ENCODE measurements at regions not wholly inside any gene's neighbourhood (a gene's known extent, or its start where the extent isn't known, plus 50 kb on each side); places are given as distances from the start of the nearest gene placed in this dataset.

- no peak for DNase-seq (ENCODE audit: low read depth)
Measured at GRCh38 chr13:72230131-72230530, 363.1 kb upstream of the DACH1 start.

- DNase-seq (ENCODE audit: low read depth): no peak
Measured at GRCh38 chr13:72229067-72229466, 362.1 kb upstream of the DACH1 start.

- DNase-seq (ENCODE audit: low read depth): peak; percentile 75
Measured at GRCh38 chr13:72221276-72221962, 354.4 kb upstream of the DACH1 start.

GRCh38 chr13:72218966-72219365 is 352.0 kb upstream of the DACH1 start:
- DNase-seq (ENCODE audit: low read depth): no peak

- DNase-seq (ENCODE audit: low read depth): no peak
Measured at GRCh38 chr13:72217142-72217541, 350.1 kb upstream of the DACH1 start.

GRCh38 chr13:72208112-72208645 is 341.2 kb upstream of the DACH1 start:
- DNase-seq (ENCODE audit: low read depth): peak; percentile 68

GRCh38 chr13:72205773-72206172 is 338.8 kb upstream of the DACH1 start:
- peak; percentile 80 for DNase-seq (ENCODE audit: low read depth)

- peak; percentile 74 for DNase-seq (ENCODE audit: low read depth)
Measured at GRCh38 chr13:72204291-72204690, 337.3 kb upstream of the DACH1 start.

GRCh38 chr13:72201726-72202125 is 334.7 kb upstream of the DACH1 start:
- DNase-seq (ENCODE audit: low read depth): no peak

- DNase-seq (ENCODE audit: low read depth): no peak
Measured at GRCh38 chr13:72199640-72200039, 332.6 kb upstream of the DACH1 start.

GRCh38 chr13:72198967-72199560 is 332.1 kb upstream of the DACH1 start:
- DNase-seq (ENCODE audit: low read depth): no peak

- DNase-seq (ENCODE audit: low read depth): no peak
Measured at GRCh38 chr13:72198042-72198441, 331.0 kb upstream of the DACH1 start.

- DNase-seq (ENCODE audit: low read depth): no peak
Measured at GRCh38 chr13:72195044-72195704, 328.2 kb upstream of the DACH1 start.

- DNase-seq (ENCODE audit: low read depth): no peak
Measured at GRCh38 chr13:72194523-72194922, 327.5 kb upstream of the DACH1 start.

- DNase-seq (ENCODE audit: low read depth): no peak
Measured at GRCh38 chr13:72186730-72187422, 319.9 kb upstream of the DACH1 start.

GRCh38 chr13:72185776-72186175 is 318.8 kb upstream of the DACH1 start:
- DNase-seq (ENCODE audit: low read depth): no peak

- DNase-seq (ENCODE audit: low read depth): peak; percentile 32
Measured at GRCh38 chr13:72181661-72182060, 314.7 kb upstream of the DACH1 start.

- DNase-seq (ENCODE audit: low read depth): peak; percentile 75
Measured at GRCh38 chr13:72180253-72180952, 313.4 kb upstream of the DACH1 start.

- no peak for DNase-seq (ENCODE audit: low read depth)
Measured at GRCh38 chr13:72174549-72174948, 307.5 kb upstream of the DACH1 start.

- no peak for DNase-seq (ENCODE audit: low read depth)
Measured at GRCh38 chr13:72170571-72170970, 303.6 kb upstream of the DACH1 start.

GRCh38 chr13:72168126-72168855 is 301.3 kb upstream of the DACH1 start:
- no peak for DNase-seq (ENCODE audit: low read depth)
